Stimulated activated CD4-positive, alpha-beta T cell treated with anti-CD3 and anti-CD28 coated beads, Interleukin-1b, Interleukin-23, amount 100 ng/mL, for 24 hours (primary cell): ENCODE measurements at regions not wholly inside any gene's neighbourhood (a gene's known extent, or its start where the extent isn't known, plus 50 kb on each side); places are given as distances from the start of the nearest gene placed in this dataset.

Experiments
- DNase-seq, 4 experiments: peaks; one replicate each; pipeline ENCODE4 v3.0.0-alpha.2; 2020; ENCODE audit warnings: low read depth in 4 of 4, low spot score in 1 of 4

- no peak for DNase-seq
These were observed 94.7 kb upstream of the ZNF618 start for GRCh38 chr9:113781381-113781780.

DNA sequence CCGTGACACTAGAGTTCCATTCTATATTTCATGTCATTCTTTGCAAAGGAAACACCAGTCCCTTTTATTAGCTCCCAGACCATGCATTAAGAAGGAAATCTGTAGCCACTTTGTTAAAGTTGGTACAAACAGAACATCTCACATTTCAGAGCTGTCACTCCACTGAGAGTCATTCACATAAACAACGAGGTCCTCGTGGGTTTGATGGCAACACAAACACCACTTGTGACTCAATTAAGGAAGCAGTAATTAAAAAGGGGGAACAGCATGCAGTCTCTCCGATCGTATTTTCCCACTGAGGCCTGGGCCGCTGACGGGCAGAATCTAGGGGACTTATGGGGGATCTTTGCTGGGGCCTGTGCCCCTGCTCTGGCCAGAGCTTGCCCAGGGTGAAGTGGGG lies 94.2 kb upstream of the ZNF618 start:
- DNase-seq: no peak

DNA sequence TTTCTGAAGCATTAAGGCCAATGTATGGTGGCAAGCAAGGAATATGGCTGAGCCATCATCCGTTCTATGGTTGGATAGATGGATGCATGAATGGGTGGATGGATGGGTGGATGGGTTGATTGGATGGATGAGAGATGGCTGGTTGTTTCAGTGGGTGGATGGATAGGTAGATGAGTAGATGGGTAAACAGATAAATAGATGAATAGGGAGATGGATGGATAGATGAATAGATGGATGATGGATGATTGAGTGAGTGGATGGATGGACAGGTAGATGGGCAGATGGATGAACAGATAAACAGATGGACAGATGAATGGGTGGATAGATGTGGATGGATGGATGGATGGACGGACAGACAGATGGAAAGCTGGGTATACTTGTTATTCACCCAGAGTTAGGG lies 92.6 kb upstream of the ZNF618 start:
- no peak for DNase-seq

- no peak for DNase-seq
These were observed 90.8 kb upstream of the ZNF618 start for GRCh38 chr9:113785334-113785733.

GRCh38 chr9:113786071-113786470 lies 90.0 kb upstream of the ZNF618 start:
- DNase-seq: no peak

GRCh38 chr9:113787871-113788270 lies 88.2 kb upstream of the ZNF618 start:
- no peak for DNase-seq

DNA sequence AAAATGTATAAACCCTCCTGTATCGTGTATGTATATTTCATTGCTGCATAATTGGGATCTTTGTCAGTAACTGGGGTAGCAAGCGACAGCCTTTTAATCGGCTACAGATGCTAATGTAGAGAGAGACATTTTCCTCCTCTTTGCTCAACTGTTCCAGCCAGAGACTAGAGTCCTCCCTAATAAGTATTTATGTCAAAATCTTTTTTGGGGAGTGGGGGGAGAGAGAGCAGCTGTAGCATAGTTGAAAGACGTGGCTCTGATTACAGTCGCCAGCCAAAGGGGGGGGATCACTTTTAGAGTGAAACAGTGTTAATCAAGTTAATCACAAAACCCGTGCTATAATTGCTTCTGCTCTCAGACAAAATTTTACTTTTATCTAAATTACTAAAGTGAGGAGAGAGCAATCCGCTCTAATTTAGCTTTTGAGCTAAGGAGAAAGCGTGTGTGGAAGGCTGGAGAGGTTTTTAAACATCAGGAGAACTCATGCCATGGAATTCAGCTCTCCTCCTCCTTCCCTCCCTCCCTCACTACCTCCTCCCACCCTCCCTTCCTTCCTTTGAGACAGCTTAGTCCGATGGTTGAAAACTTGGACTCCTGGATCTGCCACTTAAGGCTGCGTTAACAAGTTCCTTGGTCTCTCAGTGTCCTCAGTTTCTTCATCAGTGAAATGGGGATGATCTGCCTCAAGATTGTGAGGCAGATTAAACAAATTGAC lies 87.3 kb upstream of the ZNF618 start:
- DNase-seq: no peak

GRCh38 chr9:113790093-113790492 lies 86.0 kb upstream of the ZNF618 start:
- no peak for DNase-seq

DNA sequence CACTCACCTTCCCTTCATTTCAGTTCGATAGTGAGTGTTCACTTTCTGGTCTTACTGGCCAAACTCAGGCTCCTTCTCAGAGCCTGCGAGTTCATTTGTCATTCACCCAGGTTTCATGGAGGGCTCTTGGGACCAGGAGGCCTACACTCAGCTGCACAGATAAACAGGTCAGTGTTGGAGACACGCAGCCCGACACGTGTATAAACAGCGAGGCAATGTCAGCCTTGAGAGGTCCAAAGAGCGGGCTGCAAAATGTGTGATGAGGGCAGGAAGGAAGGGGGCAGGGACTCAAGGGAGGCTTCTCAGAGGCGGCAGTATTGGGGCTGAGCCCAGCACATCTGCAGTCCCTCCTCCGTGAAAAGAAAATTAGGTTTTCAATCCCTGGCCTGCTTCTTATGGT lies 82.6 kb upstream of the ZNF618 start:
- DNase-seq: no peak

GRCh38 chr9:113794721-113795120 lies 81.4 kb upstream of the ZNF618 start:
- DNase-seq: no peak

- no peak for DNase-seq
These were observed 80.2 kb upstream of the ZNF618 start for GRCh38 chr9:113795811-113796392.

- DNase-seq: no peak
These were observed 79.3 kb upstream of the ZNF618 start for GRCh38 chr9:113796646-113797426.

- no peak for DNase-seq
These were observed 77.8 kb upstream of the ZNF618 start for GRCh38 chr9:113798062-113799030.

GRCh38 chr9:113800276-113800675 lies 75.8 kb upstream of the ZNF618 start:
- no peak for DNase-seq

DNA sequence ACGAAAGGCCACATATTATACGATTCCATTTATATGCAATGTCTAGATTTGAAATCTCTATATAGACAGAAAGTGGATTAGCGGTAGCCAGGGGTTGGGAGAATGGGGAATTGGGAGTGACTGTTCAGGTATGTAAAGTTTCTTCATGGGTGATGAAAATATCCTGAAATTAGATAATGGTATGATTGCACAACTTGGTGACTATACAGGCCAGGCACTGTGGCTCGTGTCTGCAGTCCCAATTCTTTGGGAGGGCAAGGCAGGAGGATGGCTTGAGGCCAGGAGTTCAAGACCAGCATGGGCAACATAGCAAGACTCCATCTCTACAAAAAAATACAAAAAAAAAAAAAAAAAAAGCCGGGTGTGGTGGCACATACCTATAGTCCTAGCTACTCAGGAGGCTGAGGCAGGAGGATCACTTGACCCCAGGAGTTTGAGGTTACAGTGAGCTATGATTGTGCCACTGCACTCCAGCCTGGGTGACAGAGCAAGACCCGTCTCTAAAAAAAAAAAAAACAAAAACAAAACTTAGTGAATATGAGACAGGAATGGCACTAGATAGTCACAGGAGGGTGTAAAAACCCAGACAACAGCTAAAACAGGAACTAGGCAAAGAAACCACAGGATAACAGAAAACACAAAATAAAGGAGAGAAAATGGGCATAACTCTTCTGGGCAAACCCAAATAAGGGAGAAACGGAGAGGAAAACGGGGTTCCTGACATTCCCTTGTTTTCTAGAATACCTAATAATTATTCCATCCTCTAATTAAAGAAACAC lies 72.1 kb upstream of the ZNF618 start:
- no peak for DNase-seq

DNA sequence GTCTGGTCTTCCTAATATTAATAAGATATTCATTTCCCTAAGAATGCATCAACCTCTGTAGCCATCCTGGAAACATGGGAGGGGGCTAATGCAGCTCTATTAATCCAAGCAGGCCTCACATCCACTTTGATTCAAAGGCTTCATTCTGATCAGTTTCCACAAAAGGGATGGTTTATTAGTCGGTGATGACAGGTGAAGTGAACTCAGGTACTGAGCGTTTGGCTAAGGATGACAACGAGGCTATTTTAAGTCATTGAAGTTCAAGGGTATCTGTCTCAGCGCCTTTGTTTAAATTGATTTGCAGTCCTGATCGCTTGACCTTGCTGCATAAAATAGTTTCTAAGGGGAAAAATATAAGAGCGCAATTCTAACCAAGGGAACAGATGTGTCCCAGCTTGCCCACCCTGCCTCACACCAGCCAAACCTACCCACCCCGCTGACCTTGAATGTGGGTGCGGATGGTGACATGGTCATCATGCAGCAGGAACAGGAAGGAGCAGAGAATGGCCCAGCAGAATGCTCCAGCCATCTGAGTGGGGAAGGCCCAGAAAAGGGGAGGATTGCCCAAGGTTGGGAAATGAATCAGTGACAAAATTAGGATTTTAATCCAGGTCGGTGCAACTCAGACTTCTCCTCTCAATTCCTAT lies 70.5 kb upstream of the ZNF618 start:
- no peak for DNase-seq

DNA sequence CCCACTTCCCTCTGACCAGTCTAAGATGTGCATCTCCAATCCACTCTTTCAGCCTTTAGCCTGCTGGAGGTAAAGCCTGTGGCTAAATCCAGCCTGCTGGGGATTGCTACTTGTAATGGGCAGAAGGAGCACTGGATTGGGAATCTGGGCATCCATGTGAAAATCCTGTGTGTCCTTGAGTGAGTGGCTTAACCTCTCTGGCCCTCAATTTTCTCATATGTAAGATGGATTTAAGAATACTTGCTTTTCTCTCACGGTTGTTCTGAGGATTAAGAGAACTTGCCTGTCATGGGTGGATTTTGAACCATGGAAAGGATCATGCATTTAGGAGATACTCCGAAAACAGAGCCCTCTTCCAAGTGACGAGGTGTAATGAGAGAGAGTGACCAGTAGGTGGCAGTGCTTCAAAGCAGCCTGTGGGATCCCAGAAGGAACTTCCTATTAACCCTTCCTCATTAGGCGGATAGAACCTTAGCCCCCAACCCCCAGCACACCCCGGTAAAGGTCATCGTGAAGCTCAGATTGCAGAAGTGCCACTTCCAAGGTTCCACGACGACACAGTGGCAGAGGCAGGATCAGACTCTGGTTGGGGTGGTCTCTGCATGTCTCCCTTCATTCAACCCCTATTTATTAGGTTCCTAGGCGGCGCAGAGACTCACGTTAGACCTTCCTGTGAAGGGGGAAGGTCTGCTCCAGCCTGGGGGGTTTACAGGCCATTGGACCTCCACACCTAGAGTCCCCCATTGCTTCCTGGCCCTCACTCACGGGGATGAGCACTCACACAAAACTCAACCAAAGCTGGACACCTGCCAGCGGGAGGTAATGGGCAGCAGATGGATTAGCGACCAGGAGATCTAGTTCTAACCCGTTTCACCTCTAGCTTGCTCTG lies 68.7 kb upstream of the ZNF618 start:
- peak in 1 of 4 experiments; percentile 8 for DNase-seq

DNA sequence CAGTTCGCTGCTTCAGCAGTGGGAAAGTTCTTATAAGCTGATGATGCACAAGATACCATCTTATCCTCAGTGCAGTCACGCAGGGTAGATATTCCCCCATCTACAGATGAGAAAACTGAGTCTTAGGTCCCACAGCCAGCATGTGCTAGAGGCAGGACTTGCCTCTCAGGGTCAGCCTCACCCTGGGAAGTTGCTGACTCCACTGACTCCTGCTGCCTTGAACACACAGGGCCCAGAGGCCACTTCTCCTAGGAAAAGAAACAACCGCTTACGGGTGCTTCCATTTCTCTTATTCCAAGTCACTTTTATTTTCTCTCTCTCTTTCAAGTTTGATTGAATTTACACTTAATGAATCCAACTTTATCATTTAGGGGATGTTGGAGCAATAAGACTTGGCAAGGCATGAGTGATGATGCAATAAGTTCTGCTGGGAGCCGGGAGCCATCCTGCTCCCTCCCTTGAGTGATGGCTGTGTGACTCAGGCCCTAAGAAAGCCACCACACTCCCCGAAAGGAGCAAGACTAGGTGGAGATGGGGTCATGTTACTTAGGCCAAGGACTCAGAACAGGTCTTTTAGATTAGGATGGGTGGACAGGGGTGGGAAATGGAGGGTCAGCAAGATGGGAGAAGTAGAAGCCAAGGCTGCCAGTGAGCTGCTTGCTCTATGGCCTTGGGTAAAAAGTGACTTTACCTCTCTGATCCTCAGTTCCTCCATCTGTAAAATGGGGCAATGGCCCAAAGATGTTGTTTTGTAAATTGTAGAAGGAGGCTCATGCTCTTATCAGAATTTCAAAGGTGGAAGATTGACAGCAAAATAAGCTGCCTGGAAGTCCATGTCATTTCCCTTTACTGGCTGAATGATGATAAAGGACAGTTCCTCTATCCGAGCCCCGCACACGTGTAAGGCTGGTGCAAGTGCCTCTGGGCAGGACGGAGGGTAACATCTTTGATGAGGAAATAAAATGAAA lies 67.4 kb upstream of the ZNF618 start:
- no peak for DNase-seq
